ENCODE measurements at regions not wholly inside any gene's neighbourhood (a gene's known extent, or its start where the extent isn't known, plus 50 kb on each side); places are given as distances from the start of the nearest gene placed in this dataset.

GRCh38 chr5:124065508-124065907 lies 553.5 kb downstream of the CSNK1G3 start:
- Histone ChIP-seq H3K9me3 (ENCODE audit: low read depth, low read length) (no peaks in the 10 kb centered on the region), H3K9ac (ENCODE audit: insufficient read length) (no peak overlapping the region), H3K27ac (no peak overlapping the region), H3K4me3 (no peak overlapping the region), H3K36me3 (ENCODE audit: insufficient read depth, low read length) (no peaks in the 10 kb centered on the region)
- no peak for DNase-seq (ENCODE audit: low read depth, low spot score)
- no peak for TF ChIP-seq EZH2 (IDR thresholded peaks at IDR 0.05)
- TF ChIP-seq POLR2AphosphoS5 (IDR thresholded peaks at IDR 0.05; ENCODE audit: borderline replicate concordance, low read depth, low read length): no peak
- no peak for TF ChIP-seq FOXP2 (optimal IDR thresholded peaks at IDR 0.05; ENCODE audit: control extremely low read depth, extremely low read length, insufficient read depth)

GRCh38 chr5:124064956-124065355 lies 553.0 kb downstream of the CSNK1G3 start:
- DNase-seq (ENCODE audit: low read depth, low spot score): no peak
- Histone ChIP-seq H3K9me3 (ENCODE audit: low read depth, low read length) (no peaks in the 10 kb centered on the region), H3K36me3 (ENCODE audit: insufficient read depth, low read length) (no peaks in the 10 kb centered on the region), H3K9ac (ENCODE audit: insufficient read length) (no peak overlapping the region), H3K27ac (no peak overlapping the region), H3K4me3 (no peak overlapping the region)
- TF ChIP-seq POLR2AphosphoS5 (IDR thresholded peaks at IDR 0.05; ENCODE audit: borderline replicate concordance, low read depth, low read length) (no peak), FOXP2 (optimal IDR thresholded peaks at IDR 0.05; ENCODE audit: control extremely low read depth, extremely low read length, insufficient read depth) (no peak), EZH2 (IDR thresholded peaks at IDR 0.05) (no peak)

GRCh38 chr5:124061663-124062062 lies 549.7 kb downstream of the CSNK1G3 start:
- no peaks in the 10 kb centered on the region for H3K36me3 ChIP-seq (ENCODE audit: insufficient read depth, low read length)

GRCh38 chr5:124061068-124061430 lies 549.1 kb downstream of the CSNK1G3 start:
- DNase-seq (ENCODE audit: low read depth, low spot score): no peak
- TF ChIP-seq POLR2AphosphoS5 (IDR thresholded peaks at IDR 0.05; ENCODE audit: borderline replicate concordance, low read depth, low read length): no peak
- TF ChIP-seq EZH2 (IDR thresholded peaks at IDR 0.05): no peak
- no peak for TF ChIP-seq FOXP2 (optimal IDR thresholded peaks at IDR 0.05; ENCODE audit: control extremely low read depth, extremely low read length, insufficient read depth)
- Histone ChIP-seq H3K9ac (ENCODE audit: insufficient read length) (no peak overlapping the region), H3K9me3 (ENCODE audit: low read depth, low read length) (no peaks in the 10 kb centered on the region), H3K27ac (no peak overlapping the region), H3K36me3 (ENCODE audit: insufficient read depth, low read length) (no peaks in the 10 kb centered on the region), H3K4me3 (no peak overlapping the region)

More at GRCh38 chr5:124061663-124062062, 549.7 kb downstream of the CSNK1G3 start:
- TF ChIP-seq POLR2AphosphoS5 (IDR thresholded peaks at IDR 0.05; ENCODE audit: borderline replicate concordance, low read depth, low read length): no peak
- TF ChIP-seq EZH2 (IDR thresholded peaks at IDR 0.05): no peak
- TF ChIP-seq FOXP2 (optimal IDR thresholded peaks at IDR 0.05; ENCODE audit: control extremely low read depth, extremely low read length, insufficient read depth): no peak
- no peak overlapping the region for H3K9ac ChIP-seq (ENCODE audit: insufficient read length)
- no peaks in the 10 kb centered on the region for H3K9me3 ChIP-seq (ENCODE audit: low read depth, low read length)
- H3K27ac ChIP-seq: no peak overlapping the region
- no peak overlapping the region for H3K4me3 ChIP-seq
- DNase-seq (ENCODE audit: low read depth, low spot score): no peak

- no peak overlapping the region for H3K27ac ChIP-seq
- no peaks in the 10 kb centered on the region for H3K9me3 ChIP-seq (ENCODE audit: low read depth, low read length)
- H3K9ac ChIP-seq (ENCODE audit: insufficient read length): no peak overlapping the region
- no peak overlapping the region for H3K4me3 ChIP-seq
- DNase-seq (ENCODE audit: low read depth, low spot score): no peak
- H3K36me3 ChIP-seq (ENCODE audit: insufficient read depth, low read length): no peaks in the 10 kb centered on the region
- TF ChIP-seq FOXP2 (optimal IDR thresholded peaks at IDR 0.05; ENCODE audit: control extremely low read depth, extremely low read length, insufficient read depth) (no peak), EZH2 (IDR thresholded peaks at IDR 0.05) (no peak), POLR2AphosphoS5 (IDR thresholded peaks at IDR 0.05; ENCODE audit: borderline replicate concordance, low read depth, low read length) (no peak)
Observed at GRCh38 chr5:124060413-124061067, 548.6 kb downstream of the CSNK1G3 start.

- H3K9ac ChIP-seq (ENCODE audit: insufficient read length): no peak overlapping the region
- TF ChIP-seq FOXP2 (optimal IDR thresholded peaks at IDR 0.05; ENCODE audit: control extremely low read depth, extremely low read length, insufficient read depth) (no peak), EZH2 (IDR thresholded peaks at IDR 0.05) (no peak), POLR2AphosphoS5 (IDR thresholded peaks at IDR 0.05; ENCODE audit: borderline replicate concordance, low read depth, low read length) (no peak)
- H3K9me3 ChIP-seq (ENCODE audit: low read depth, low read length): no peaks in the 10 kb centered on the region
- no peak overlapping the region for H3K27ac ChIP-seq
- no peaks in the 10 kb centered on the region for H3K36me3 ChIP-seq (ENCODE audit: insufficient read depth, low read length)
- DNase-seq (ENCODE audit: low read depth, low spot score): no peak
- no peak overlapping the region for H3K4me3 ChIP-seq
Observed at GRCh38 chr5:124060011-124060410, 548.0 kb downstream of the CSNK1G3 start.

- no peak for TF ChIP-seq EZH2 (IDR thresholded peaks at IDR 0.05)
- TF ChIP-seq FOXP2 (optimal IDR thresholded peaks at IDR 0.05; ENCODE audit: control extremely low read depth, extremely low read length, insufficient read depth): no peak
- Histone ChIP-seq H3K9me3 (ENCODE audit: low read depth, low read length) (no peaks in the 10 kb centered on the region), H3K27ac (no peak overlapping the region), H3K9ac (ENCODE audit: insufficient read length) (no peak overlapping the region), H3K36me3 (ENCODE audit: insufficient read depth, low read length) (no peaks in the 10 kb centered on the region), H3K4me3 (no peak overlapping the region)
- DNase-seq (ENCODE audit: low read depth, low spot score): no peak
Observed at GRCh38 chr5:124059200-124059599, 547.2 kb downstream of the CSNK1G3 start.

GRCh38 chr5:124057724-124058231 lies 545.8 kb downstream of the CSNK1G3 start:
- H3K9ac ChIP-seq (ENCODE audit: insufficient read length): no peak overlapping the region

More at GRCh38 chr5:124057724-124058231, 545.8 kb downstream of the CSNK1G3 start:
- no peaks in the 10 kb centered on the region for H3K9me3 ChIP-seq (ENCODE audit: low read depth, low read length)
- no peak for DNase-seq (ENCODE audit: low read depth, low spot score)
- TF ChIP-seq EZH2 (IDR thresholded peaks at IDR 0.05) (no peak), POLR2AphosphoS5 (IDR thresholded peaks at IDR 0.05; ENCODE audit: borderline replicate concordance, low read depth, low read length) (no peak), FOXP2 (optimal IDR thresholded peaks at IDR 0.05; ENCODE audit: control extremely low read depth, extremely low read length, insufficient read depth) (no peak)
- H3K36me3 ChIP-seq (ENCODE audit: insufficient read depth, low read length): no peaks in the 10 kb centered on the region
- H3K4me3 ChIP-seq: no peak overlapping the region
- H3K27ac ChIP-seq: no peak overlapping the region
